ENCODE measurements at regions not wholly inside any gene's neighbourhood (a gene's known extent, or its start where the extent isn't known, plus 50 kb on each side); places are given as distances from the start of the nearest gene placed in this dataset.

GRCh38 chr14:84750284-84750683 lies 779.7 kb upstream of the FLRT2 start:
- DNase-seq (ENCODE audit: low read depth in 3 of 3) = no peak

GRCh38 chr14:84750763-84751554 lies 779.0 kb upstream of the FLRT2 start:
- DNase-seq (ENCODE audit: low read depth in 3 of 3) = no peak

- DNase-seq (ENCODE audit: low read depth in 3 of 3) = no peak
Measured at GRCh38 chr14:84751745-84752144, 778.2 kb upstream of the FLRT2 start.

GRCh38 chr14:84760489-84761126 lies 769.3 kb upstream of the FLRT2 start:
- no peak for DNase-seq (ENCODE audit: low read depth in 3 of 3)

- DNase-seq (ENCODE audit: low read depth in 3 of 3) = no peak
Measured at GRCh38 chr14:84767434-84767833, 762.5 kb upstream of the FLRT2 start.

GRCh38 chr14:84770030-84770429 lies 759.9 kb upstream of the FLRT2 start:
- no peak for DNase-seq (ENCODE audit: low read depth in 3 of 3)

- no peak for DNase-seq (ENCODE audit: low read depth in 3 of 3)
Measured at GRCh38 chr14:84777356-84777755, 752.6 kb upstream of the FLRT2 start.

- no peak for DNase-seq (ENCODE audit: low read depth in 3 of 3)
Measured at GRCh38 chr14:84782902-84783301, 747.0 kb upstream of the FLRT2 start.

GRCh38 chr14:84783511-84783910 lies 746.4 kb upstream of the FLRT2 start:
- DNase-seq (ENCODE audit: low read depth in 3 of 3) = no peak

- no peak for DNase-seq (ENCODE audit: low read depth in 3 of 3)
Measured at GRCh38 chr14:84785996-84786395, 743.9 kb upstream of the FLRT2 start.

- DNase-seq (ENCODE audit: low read depth in 3 of 3) = no peak
Measured at GRCh38 chr14:84789012-84789411, 740.9 kb upstream of the FLRT2 start.

GRCh38 chr14:84792722-84793410 lies 737.1 kb upstream of the FLRT2 start:
- DNase-seq (ENCODE audit: low read depth in 3 of 3) = no peak

GRCh38 chr14:84797326-84797725 lies 732.6 kb upstream of the FLRT2 start:
- no peak for DNase-seq (ENCODE audit: low read depth in 3 of 3)

- no peak for DNase-seq (ENCODE audit: low read depth in 3 of 3)
Measured at GRCh38 chr14:84804468-84804867, 725.5 kb upstream of the FLRT2 start.

- no peak for DNase-seq (ENCODE audit: low read depth in 3 of 3)
Measured at GRCh38 chr14:84804895-84805294, 725.0 kb upstream of the FLRT2 start.

- DNase-seq (ENCODE audit: low read depth in 3 of 3) = no peak
Measured at GRCh38 chr14:84806181-84806580, 723.8 kb upstream of the FLRT2 start.

GRCh38 chr14:84806622-84807021 lies 723.3 kb upstream of the FLRT2 start:
- no peak for DNase-seq (ENCODE audit: low read depth in 3 of 3)

GRCh38 chr14:84807673-84808072 lies 722.3 kb upstream of the FLRT2 start:
- DNase-seq (ENCODE audit: low read depth in 3 of 3) = no peak

- DNase-seq (ENCODE audit: low read depth in 3 of 3) = no peak
Measured at GRCh38 chr14:84809158-84809557, 720.8 kb upstream of the FLRT2 start.

GRCh38 chr14:84814391-84814790 lies 715.6 kb upstream of the FLRT2 start:
- no peak for DNase-seq (ENCODE audit: low read depth in 3 of 3)

GRCh38 chr14:84819528-84819927 lies 710.4 kb upstream of the FLRT2 start:
- no peak for DNase-seq (ENCODE audit: low read depth in 3 of 3)

- no peak for DNase-seq (ENCODE audit: low read depth in 3 of 3)
Measured at GRCh38 chr14:84825481-84826251, 704.3 kb upstream of the FLRT2 start.
